Chondrocyte (in vitro differentiated cells): ENCODE measurements at regions not wholly inside any gene's neighbourhood (a gene's known extent, or its start where the extent isn't known, plus 50 kb on each side); places are given as distances from the start of the nearest gene placed in this dataset.
"Not testable (repeated sequence)": the region's sequence is repeated elsewhere in the genome, so short reads cannot be mapped to it uniquely, and the experiment has no call there.

Experiments
- DNase-seq: peaks from one replicate; pipeline ENCODE4 v3.0.0; 2021; ENCODE audit warnings: mixed read lengths, low spot score
- H3K27ac Mint-ChIP-seq: one replicate; pipeline ENCODE4 v1.8.0; 2021; ENCODE audit warnings: mild to moderate bottlenecking, moderate library complexity, mixed read lengths; ENCODE audit not compliant: unreplicated experiment
- H3K27me3 Mint-ChIP-seq: 2 replicates; pipeline ENCODE4 v1.8.0; 2021; ENCODE audit warnings: low read depth, mixed read lengths
- H3K36me3 Mint-ChIP-seq: 2 replicates; pipeline ENCODE4 v1.8.0; 2021; ENCODE audit warnings: low read depth, mixed read lengths
- H3K4me1 Mint-ChIP-seq: 2 replicates; pipeline ENCODE4 v1.8.0; 2021; ENCODE audit warnings: low read depth, mild to moderate bottlenecking, mixed read lengths
- H3K4me3 Mint-ChIP-seq: one replicate; pipeline ENCODE4 v1.8.0; 2021; ENCODE audit warnings: mild to moderate bottlenecking, moderate library complexity, mixed read lengths; ENCODE audit not compliant: unreplicated experiment
- H3K9me3 Mint-ChIP-seq: 2 replicates; pipeline ENCODE4 v1.8.0; 2021; ENCODE audit warnings: low read depth, mixed read lengths
- CTCF ChIP-seq: fragments of 200-600 bp; sonication (generic); IDR thresholded peaks from 2 replicates; pipeline ENCODE4 v1.5.0; 2021; ENCODE audit warnings: antibody characterized with exemption, mild to moderate bottlenecking, moderate library complexity

- H3K27ac Mint-ChIP-seq = no peak overlapping the region
Measured at GRCh38 chr11:115636753-115637527, 132.7 kb upstream of the CADM1 start.

GRCh38 chr11:115633977-115634376 is 129.8 kb upstream of the CADM1 start:
- not testable (repeated sequence) for DNase-seq, H3K4me3 Mint-ChIP-seq, H3K36me3 Mint-ChIP-seq, H3K9me3 Mint-ChIP-seq, H3K4me1 Mint-ChIP-seq, H3K27ac Mint-ChIP-seq
- peaks cover 58% of the 10 kb centered on the region for H3K27me3 Mint-ChIP-seq

More at GRCh38 chr11:115636753-115637527, 132.7 kb upstream of the CADM1 start:
- no peak for DNase-seq
- Mint-ChIP-seq H3K36me3 (no peaks in the 10 kb centered on the region), H3K4me3 (no peak overlapping the region), H3K4me1 (no peaks in the 10 kb centered on the region), H3K9me3 (no peaks in the 10 kb centered on the region), H3K27me3 (peaks cover 55% of the 10 kb centered on the region)
- TF ChIP-seq CTCF = no peak

GRCh38 chr11:115632061-115632460 is 127.8 kb upstream of the CADM1 start:
- no peak for TF ChIP-seq CTCF
- H3K4me3 Mint-ChIP-seq = no peak overlapping the region
- no peak for DNase-seq
- H3K9me3 Mint-ChIP-seq = no peaks in the 10 kb centered on the region
- H3K4me1 Mint-ChIP-seq = peaks cover 4% of the 10 kb centered on the region
- no peak overlapping the region for H3K27ac Mint-ChIP-seq
- no peaks in the 10 kb centered on the region for H3K36me3 Mint-ChIP-seq
- H3K27me3 Mint-ChIP-seq = peaks cover 48% of the 10 kb centered on the region

- Mint-ChIP-seq H3K9me3 (no peaks in the 10 kb centered on the region), H3K4me1 (peaks cover 4% of the 10 kb centered on the region), H3K4me3 (no peak overlapping the region), H3K27ac (no peak overlapping the region), H3K36me3 (no peaks in the 10 kb centered on the region), H3K27me3 (peaks cover 44% of the 10 kb centered on the region)
- TF ChIP-seq CTCF = no peak
- no peak for DNase-seq
Measured at GRCh38 chr11:115631609-115632008, 127.4 kb upstream of the CADM1 start.

GRCh38 chr11:115630214-115630613 is 126.0 kb upstream of the CADM1 start:
- no peak overlapping the region for H3K27ac Mint-ChIP-seq
- no peak for DNase-seq
- no peak overlapping the region for H3K4me3 Mint-ChIP-seq
- H3K9me3 Mint-ChIP-seq = no peaks in the 10 kb centered on the region
- peaks cover 52% of the 10 kb centered on the region for H3K27me3 Mint-ChIP-seq
- peaks cover 4% of the 10 kb centered on the region for H3K4me1 Mint-ChIP-seq
- no peaks in the 10 kb centered on the region for H3K36me3 Mint-ChIP-seq
- no peak for TF ChIP-seq CTCF
